ENCODE measurements at regions not wholly inside any gene's neighbourhood (a gene's known extent, or its start where the extent isn't known, plus 50 kb on each side); places are given as distances from the start of the nearest gene placed in this dataset.

GRCh38 chr5:145068721-145069120 is 766.4 kb downstream of the PRELID2 start:
- no peak overlapping the region for H3K4me3 Mint-ChIP-seq
- H3K9me3 Mint-ChIP-seq: no peaks in the 10 kb centered on the region
- no peaks in the 10 kb centered on the region for H3K27me3 Mint-ChIP-seq (ENCODE audit: low read depth, poor library complexity)
- H3K27ac Mint-ChIP-seq: no peak overlapping the region
- no peaks in the 10 kb centered on the region for H3K36me3 Mint-ChIP-seq (ENCODE audit: low read depth)
- TF ChIP-seq CTCF (IDR thresholded peaks at IDR 0.05): no peak
- no peak for DNase-seq
- H3K4me1 Mint-ChIP-seq: peaks cover 14% of the 10 kb centered on the region

DNA sequence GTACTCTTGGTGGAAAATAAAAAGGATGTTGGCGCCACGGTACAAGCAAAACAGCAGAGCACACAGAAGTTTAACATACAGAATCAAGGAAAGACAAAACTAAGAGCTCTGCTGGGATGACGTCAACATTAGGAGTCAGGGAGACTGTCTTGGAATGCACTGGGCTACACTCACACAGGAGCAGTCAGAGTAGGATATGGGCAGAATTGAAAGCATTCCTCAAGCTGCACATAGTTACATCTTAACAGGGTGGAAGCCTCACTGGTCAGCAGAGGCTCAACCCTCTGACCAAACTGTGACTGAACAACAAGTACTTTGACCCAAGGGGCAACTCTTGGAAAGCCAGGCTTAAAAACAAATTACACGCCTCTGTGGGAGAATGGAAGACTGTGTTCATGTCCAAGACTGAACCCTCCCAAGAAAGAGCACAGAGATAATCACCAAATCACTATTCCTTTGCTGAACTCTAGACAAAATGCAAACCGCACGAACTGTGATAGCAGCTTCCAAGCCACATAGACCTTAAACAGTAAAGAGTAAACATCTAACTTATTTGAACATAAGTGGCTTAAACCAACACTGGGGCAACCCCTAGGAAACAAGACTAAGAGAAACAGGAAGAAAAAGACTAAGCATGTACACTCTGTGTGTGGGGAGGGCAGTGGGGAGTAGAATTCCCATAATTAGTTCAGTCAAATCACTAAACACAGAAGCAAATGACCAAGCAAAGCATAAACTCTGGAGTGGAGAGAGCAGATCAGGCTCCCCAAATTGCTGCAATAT is 772.7 kb downstream of the PRELID2 start:
- no peak overlapping the region for H3K27ac Mint-ChIP-seq

DNA sequence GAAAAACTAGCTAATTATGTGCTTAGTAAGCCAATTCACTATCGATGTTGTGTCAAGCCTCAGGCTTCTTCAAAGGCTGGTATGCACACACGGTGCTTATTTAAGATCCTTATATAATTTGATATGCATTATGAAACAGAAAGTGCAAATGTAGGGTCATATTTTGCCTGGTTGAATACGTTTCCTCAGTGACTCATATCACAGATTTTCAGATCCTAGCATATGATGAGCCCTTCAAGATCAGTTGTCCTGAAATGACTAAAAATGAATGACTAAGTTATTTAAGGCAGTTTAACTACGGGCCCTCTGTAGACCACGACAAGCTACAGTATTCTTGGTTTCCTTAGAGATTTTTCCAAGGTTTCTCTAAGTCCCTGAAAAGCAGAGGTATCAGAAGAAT is 778.3 kb downstream of the PRELID2 start:
- Mint-ChIP-seq H3K27me3 (ENCODE audit: low read depth, poor library complexity) (peaks cover 3% of the 10 kb centered on the region), H3K27ac (no peak overlapping the region), H3K36me3 (ENCODE audit: low read depth) (no peaks in the 10 kb centered on the region), H3K9me3 (no peaks in the 10 kb centered on the region), H3K4me3 (no peak overlapping the region), H3K4me1 (no peaks in the 10 kb centered on the region)
- no peak for TF ChIP-seq CTCF (IDR thresholded peaks at IDR 0.05)
- DNase-seq: no peak

More for the DNA sequence above, 772.7 kb downstream of the PRELID2 start:
- TF ChIP-seq CTCF (IDR thresholded peaks at IDR 0.05): no peak
- Mint-ChIP-seq H3K9me3 (no peaks in the 10 kb centered on the region), H3K36me3 (ENCODE audit: low read depth) (no peaks in the 10 kb centered on the region), H3K4me1 (peaks cover 7% of the 10 kb centered on the region), H3K4me3 (no peak overlapping the region), H3K27me3 (ENCODE audit: low read depth, poor library complexity) (no peaks in the 10 kb centered on the region)
- DNase-seq: no peak

- Mint-ChIP-seq H3K27ac (no peak overlapping the region), H3K36me3 (ENCODE audit: low read depth) (no peaks in the 10 kb centered on the region), H3K4me1 (peaks cover 12% of the 10 kb centered on the region), H3K27me3 (ENCODE audit: low read depth, poor library complexity) (peaks cover 3% of the 10 kb centered on the region), H3K9me3 (no peaks in the 10 kb centered on the region), H3K4me3 (no peak overlapping the region)
- TF ChIP-seq CTCF (IDR thresholded peaks at IDR 0.05): no peak
- no peak for DNase-seq
These were observed 785.0 kb downstream of the PRELID2 start for GRCh38 chr5:145050181-145050580.

DNA sequence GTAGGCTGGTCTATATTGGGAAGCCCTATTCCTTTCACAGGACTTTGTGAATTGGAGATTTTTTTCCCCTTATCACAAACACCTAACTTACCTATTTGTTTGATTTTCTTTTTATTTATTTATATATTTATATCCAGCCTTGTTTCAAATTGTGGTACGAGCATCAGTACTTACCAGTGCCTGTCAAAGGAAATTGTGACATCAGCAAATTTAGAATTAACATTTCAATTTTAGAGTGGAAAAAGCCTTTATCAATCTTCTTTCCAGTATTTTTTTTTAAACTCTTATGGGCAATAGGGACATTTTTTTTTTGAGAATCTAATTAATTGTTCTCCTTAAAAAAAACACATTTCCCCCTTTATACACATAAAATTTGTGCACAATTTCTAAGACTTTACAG is 790.2 kb downstream of the PRELID2 start:
- Mint-ChIP-seq H3K27ac (peak overlapping the region; percentile 36), H3K4me1 (peaks cover 13% of the 10 kb centered on the region), H3K36me3 (ENCODE audit: low read depth) (no peaks in the 10 kb centered on the region), H3K4me3 (no peak overlapping the region), H3K27me3 (ENCODE audit: low read depth, poor library complexity) (peaks cover 6% of the 10 kb centered on the region), H3K9me3 (peaks cover 12% of the 10 kb centered on the region)
- TF ChIP-seq CTCF (IDR thresholded peaks at IDR 0.05): no peak
- no peak for DNase-seq

DNA sequence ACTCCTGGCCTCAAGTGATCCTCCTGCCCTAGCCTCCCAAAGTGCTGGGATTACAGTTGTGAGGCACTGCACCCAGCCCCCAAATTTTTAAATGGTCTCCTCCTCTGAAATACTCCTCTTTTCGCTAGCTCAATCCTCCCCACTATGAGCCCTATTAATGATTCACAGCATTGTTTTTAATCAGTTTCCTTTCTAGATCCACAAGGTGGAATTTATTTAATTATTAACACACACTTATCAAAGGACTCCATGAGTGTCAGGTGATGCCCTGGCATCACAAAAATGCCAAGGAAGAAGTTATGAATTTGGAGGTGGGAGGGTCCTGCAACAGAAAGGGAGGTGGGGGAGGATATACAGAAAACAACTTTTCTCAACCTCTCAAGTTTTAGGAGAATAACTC is 806.5 kb downstream of the PRELID2 start:
- Mint-ChIP-seq H3K9me3 (no peaks in the 10 kb centered on the region), H3K36me3 (ENCODE audit: low read depth) (no peaks in the 10 kb centered on the region), H3K4me3 (no peak overlapping the region)

More for the DNA sequence above, 806.5 kb downstream of the PRELID2 start:
- Mint-ChIP-seq H3K27me3 (ENCODE audit: low read depth, poor library complexity) (no peaks in the 10 kb centered on the region), H3K27ac (no peak overlapping the region), H3K4me1 (peaks cover 24% of the 10 kb centered on the region)
- no peak for TF ChIP-seq CTCF (IDR thresholded peaks at IDR 0.05)
- no peak for DNase-seq
